Fibroblast of skin of left quadriceps (primary cell): ENCODE measurements at regions not wholly inside any gene's neighbourhood (a gene's known extent, or its start where the extent isn't known, plus 50 kb on each side); places are given as distances from the start of the nearest gene placed in this dataset.

Experiments used
- DNase-seq, 2 experiments: peaks; one replicate each; pipeline ENCODE4 v3.0.0-alpha.2; 2013; ENCODE audit warnings: low read depth in 2 of 2

GRCh38 chr4:106767991-106768390 lies 268.1 kb downstream of the DKK2 start:
- no peak for DNase-seq

- peak; percentile 79 to 83 for DNase-seq
These were observed 269.6 kb downstream of the DKK2 start for GRCh38 chr4:106766519-106766918.

- DNase-seq = no peak
These were observed 271.3 kb downstream of the DKK2 start for GRCh38 chr4:106764774-106765173.

- no peak for DNase-seq
These were observed 273.3 kb downstream of the DKK2 start for GRCh38 chr4:106762666-106763443.

DNA sequence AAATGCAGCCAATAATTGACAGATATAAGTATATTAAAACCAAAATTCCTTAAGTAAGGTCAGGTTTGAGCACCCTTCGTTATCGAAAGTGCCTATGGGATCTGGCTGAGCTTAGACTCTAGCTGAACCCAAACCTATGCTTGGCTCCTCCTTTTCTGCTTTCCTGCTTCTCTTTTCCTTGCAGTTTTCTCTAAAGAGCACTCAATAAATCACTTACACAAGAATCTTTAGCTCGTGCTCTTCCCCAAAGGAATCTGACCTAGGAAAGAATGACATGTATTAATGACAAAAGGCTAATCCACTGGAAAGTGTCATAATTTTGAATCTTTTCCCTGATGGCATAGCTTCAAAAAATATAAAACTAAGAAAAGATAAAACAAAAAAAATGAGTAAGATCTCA lies 282.7 kb downstream of the DKK2 start:
- DNase-seq = peak; percentile 24 to 33

- peak; percentile 96 to 97 for DNase-seq
These were observed 289.7 kb downstream of the DKK2 start for GRCh38 chr4:106746451-106746850.

DNA sequence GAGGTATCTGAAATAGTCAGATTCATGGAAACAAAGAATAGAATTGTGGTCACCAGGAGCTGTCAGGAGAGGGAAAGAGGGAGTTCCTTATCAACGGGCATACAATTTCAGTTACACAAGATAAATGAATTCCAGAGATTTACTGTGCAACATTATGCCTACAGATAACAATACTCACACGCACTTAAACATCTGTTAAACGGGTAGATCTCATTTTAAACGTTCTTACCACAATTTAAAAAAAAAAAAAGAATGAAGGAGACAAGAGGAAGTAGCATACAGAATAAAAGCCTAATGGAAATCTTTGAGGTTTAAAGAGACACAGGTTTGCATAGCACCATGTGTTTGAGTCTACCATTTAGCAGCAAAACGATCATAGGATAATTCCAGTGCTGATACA lies 298.0 kb downstream of the DKK2 start:
- no peak for DNase-seq

DNA sequence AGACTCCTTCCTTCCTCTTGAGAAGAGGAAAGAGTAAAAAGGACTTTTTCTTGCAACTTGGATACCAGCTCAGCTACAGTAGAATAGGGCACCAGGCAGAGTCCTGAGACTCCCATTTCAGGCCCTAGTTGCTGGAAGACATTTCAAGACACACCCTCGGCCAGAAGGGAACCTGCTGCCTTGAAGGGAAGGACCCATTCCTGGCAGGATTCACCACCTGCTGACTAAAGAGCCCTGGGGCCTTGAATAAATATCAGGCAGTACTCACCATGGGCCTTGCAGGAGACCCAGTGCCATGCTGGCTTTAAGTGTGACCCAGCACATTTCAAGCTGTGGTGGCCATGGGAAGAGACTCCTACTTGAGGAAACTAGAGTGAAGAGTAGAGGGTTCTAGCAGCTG lies 317.6 kb downstream of the DKK2 start:
- DNase-seq = no peak

DNA sequence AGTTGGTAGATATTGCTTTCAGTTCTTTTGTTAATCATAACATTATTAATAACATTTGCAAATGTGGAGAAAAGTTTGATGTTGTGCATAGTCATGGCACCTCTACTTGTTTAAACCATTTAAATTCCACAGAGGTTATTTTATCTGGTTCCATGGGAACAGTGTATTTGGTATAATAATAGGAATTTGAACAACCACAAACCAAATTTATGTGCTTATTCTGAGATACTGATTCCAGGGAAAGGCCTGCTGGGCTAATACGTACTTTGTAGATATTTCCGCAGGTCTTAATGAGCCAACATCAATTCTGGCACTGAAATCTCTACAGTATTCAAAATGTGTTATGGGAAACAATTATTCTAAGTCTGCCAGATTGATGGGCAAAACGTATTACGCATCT lies 319.0 kb downstream of the DKK2 start:
- no peak for DNase-seq

DNA sequence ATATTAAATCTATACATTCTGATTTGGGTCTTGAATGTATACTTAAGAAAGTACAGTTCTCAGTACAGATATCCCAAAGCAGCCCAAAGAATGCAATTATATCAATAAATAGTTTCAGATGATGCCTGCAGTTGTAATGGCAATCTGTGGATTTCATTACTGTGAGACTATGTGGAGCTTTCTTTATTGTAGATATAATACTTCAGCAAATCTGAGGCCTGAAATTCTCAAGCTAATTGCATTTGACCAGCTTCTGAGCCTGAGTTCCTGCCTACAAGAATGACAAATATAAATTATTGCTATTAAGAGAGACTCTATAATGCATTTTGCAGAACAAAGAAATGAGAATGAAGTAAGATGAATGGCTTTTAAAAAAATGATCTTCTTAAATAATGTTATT lies 320.3 kb downstream of the DKK2 start:
- DNase-seq = no peak

GRCh38 chr4:106708464-106708816 lies 327.7 kb downstream of the DKK2 start:
- no peak for DNase-seq

DNA sequence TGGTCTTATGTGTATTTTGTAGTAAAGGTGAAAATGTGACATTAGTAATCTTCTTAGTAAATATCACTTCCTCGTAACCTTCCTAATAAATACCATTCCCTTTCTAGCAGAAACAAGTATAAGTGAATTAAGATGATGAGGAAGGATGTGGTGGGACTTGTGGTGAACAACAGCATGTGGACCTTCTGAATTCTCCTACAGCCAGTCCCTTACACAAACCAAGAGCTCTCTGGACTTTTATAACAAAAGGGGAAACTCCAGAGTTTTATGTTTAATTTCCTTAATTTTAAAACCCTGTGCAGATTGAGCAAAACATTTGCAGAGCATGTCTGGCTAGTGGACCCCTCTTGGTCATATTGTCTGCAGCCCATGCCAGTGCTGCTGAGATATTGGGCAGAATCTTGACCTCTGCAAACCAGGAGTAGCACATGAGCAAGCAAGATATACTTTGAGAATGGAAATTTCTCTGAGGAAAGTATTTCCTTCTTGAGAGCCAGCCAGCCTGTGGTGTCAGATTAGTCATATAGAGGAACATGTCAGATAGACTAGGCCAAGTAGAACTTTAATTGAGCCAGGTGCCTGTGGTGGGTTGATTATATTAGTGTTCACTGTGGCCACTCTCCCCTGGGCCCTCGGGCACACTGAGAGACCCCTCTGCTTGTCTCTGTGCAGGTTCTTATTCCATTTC lies 328.2 kb downstream of the DKK2 start:
- no peak for DNase-seq

GRCh38 chr4:106704253-106704870 lies 331.8 kb downstream of the DKK2 start:
- DNase-seq = no peak

DNA sequence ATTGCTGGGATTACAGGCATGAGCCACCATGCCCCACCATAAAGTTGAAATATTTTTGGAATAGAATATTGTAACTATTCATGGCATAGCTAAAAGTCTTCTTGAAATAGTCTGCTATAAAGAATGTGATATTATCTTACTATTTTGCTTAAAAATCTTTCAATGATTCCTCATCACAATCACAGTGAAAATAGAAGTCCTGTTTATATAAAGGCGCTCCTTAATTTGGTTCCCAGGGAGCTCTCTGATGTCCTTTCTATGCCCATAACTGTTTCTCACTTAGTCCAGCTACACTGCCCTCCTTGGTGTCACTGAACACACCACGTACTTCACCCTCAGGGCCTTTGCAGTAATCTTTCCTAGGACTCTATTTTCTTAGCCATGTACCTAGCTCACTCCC lies 331.7 kb upstream of the GIMD1 start:
- DNase-seq = no peak

GRCh38 chr4:106698621-106699195 lies 330.1 kb upstream of the GIMD1 start:
- DNase-seq = no peak

GRCh38 chr4:106695501-106696262 lies 327.1 kb upstream of the GIMD1 start:
- DNase-seq = no peak

GRCh38 chr4:106694232-106694631 lies 325.7 kb upstream of the GIMD1 start:
- DNase-seq = no peak

DNA sequence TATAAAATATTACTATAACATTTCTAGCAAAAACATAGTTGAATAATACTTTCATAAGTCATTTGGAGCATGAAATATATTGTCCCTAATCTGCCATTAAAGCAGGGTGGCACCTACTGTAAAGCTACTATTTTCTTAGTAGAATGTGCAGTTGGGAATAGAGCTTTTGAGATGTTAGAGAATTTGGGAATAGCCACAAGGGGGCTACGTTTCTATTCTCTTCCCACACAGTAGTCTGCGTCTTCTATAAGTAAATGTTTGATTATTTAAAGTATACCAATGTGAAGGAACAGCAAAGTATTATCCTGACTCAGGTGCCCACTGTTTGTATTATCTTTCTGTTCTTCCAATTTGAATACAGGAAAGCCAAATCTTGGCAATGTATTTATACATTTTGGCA lies 323.2 kb upstream of the GIMD1 start:
- no peak for DNase-seq

GRCh38 chr4:106690487-106690886 lies 321.9 kb upstream of the GIMD1 start:
- DNase-seq = peak; percentile 32 to 34

DNA sequence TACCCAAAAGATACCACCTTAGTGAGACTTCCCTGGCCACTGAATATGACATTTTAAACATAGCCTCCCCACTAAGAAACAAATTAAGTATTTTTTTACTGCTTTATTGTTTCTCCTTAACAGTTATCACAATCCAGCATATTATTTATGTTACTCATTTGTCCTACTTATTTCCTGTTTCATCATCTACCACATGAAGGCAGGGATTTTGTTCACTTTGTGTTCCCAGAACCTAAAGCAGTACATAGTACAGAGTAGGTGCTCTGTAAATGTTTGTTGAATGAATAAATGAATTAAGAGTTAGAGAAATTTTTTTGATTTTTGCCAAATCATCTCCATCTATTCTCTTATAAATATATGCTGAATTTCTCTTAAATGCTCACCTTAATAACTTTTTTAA lies 318.4 kb upstream of the GIMD1 start:
- no peak for DNase-seq

DNA sequence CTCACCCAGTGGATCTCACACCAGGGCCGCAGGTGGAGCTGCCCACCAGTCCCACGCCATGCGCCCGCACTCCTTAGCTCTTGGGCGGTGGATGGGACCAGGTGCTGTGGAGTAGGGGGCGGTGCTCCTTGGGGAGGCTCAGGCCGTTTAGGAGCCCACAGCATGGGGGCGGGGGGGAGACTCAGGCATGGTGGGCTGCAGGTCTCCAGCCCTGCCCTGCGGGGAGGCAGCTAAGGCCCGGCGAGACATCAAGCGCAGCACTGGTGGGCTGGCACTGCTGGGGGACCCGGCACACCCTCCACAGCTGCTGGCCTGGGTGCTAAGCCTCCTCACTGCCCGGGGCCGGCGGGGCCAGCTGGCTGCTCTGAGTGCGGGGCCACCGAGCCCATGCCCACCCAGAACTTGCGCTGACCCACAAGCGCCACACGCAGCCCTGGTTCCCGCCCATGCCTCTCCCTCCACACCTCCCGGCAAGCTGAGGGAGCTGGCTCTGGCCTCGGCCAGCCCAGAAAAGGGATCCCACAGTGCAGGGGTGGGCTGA lies 312.9 kb upstream of the GIMD1 start:
- no peak for DNase-seq

DNA sequence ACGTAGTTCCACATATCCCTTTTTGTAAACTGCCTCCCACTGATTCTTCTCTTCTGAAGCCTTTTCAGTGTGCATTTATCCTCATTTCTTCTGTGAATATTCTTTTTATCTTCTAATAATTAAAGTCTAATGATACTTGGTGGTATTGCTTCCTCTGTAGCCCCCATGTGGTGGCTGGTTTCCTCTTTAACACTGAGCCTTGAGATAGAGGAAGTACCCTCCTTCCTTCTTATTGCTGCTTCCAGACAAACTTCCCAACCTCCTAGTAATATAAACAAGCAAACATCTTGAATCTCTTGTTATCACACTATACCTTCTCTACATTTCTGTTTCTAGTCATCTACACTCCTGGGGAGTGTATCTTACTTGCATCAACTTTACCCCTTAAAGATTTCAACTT lies 310.5 kb upstream of the GIMD1 start:
- no peak for DNase-seq
